ENCODE measurements at regions not wholly inside any gene's neighbourhood (a gene's known extent, or its start where the extent isn't known, plus 50 kb on each side); places are given as distances from the start of the nearest gene placed in this dataset.

- Histone ChIP-seq H2AFZ (no peak overlapping the region), H3K9me2 (replicated peaks; ENCODE audit: insufficient read depth) (no peaks in the 10 kb centered on the region), H3K36me3 (replicated peaks; ENCODE audit: insufficient read depth, low read depth) (no peaks in the 10 kb centered on the region), H4K20me1 (ENCODE audit: insufficient read depth, poor library complexity, severe bottlenecking) (no peaks in the 10 kb centered on the region), H3K9me3 (ENCODE audit: low read depth) (no peaks in the 10 kb centered on the region), H3K79me2 (no peaks in the 10 kb centered on the region), H3K4me1 (ENCODE audit: insufficient read depth) (no peaks in the 10 kb centered on the region), H3K27me3 (no peaks in the 10 kb centered on the region), H3K27ac (no peak overlapping the region), H3K4me3 (no peak overlapping the region), H3K4me2 (no peak overlapping the region)
- DNase-seq (ENCODE audit: low spot score), result no peak
- TF ChIP-seq EZH2 (IDR thresholded peaks at IDR 0.05; ENCODE audit: borderline replicate concordance) (no peak), EZH2phosphoT487 (IDR thresholded peaks at IDR 0.05; ENCODE audit: low read depth, severe bottlenecking, unreplicated experiment) (no peak), CTCF (IDR thresholded peaks at IDR 0.05; ENCODE audit: poor library complexity) (no peak)
- 81% methylated on average over 4 of the region's 4 CpGs for WGBS (ENCODE audit: low lambda C conversion rate, missing lambda C conversion rate)
Observed at GRCh38 chr17:71316176-71316897, 804.5 kb upstream of the SOX9 start.

GRCh38 chr17:71320009-71320796 lies 800.6 kb upstream of the SOX9 start:
- WGBS (ENCODE audit: low lambda C conversion rate, missing lambda C conversion rate), result 79% methylated on average over 6 of the region's 6 CpGs
- TF ChIP-seq CTCF (IDR thresholded peaks at IDR 0.05; ENCODE audit: poor library complexity) (no peak), EZH2 (IDR thresholded peaks at IDR 0.05; ENCODE audit: borderline replicate concordance) (no peak), EZH2phosphoT487 (IDR thresholded peaks at IDR 0.05; ENCODE audit: low read depth, severe bottlenecking, unreplicated experiment) (no peak)
- no peaks in the 10 kb centered on the region for H3K4me1 ChIP-seq (ENCODE audit: insufficient read depth)

GRCh38 chr17:71325117-71325516 lies 795.7 kb upstream of the SOX9 start:
- Histone ChIP-seq H2AFZ (no peak overlapping the region), H3K36me3 (replicated peaks; ENCODE audit: insufficient read depth, low read depth) (no peaks in the 10 kb centered on the region), H4K20me1 (ENCODE audit: insufficient read depth, poor library complexity, severe bottlenecking) (no peaks in the 10 kb centered on the region), H3K27ac (no peak overlapping the region), H3K4me2 (no peak overlapping the region), H3K9me2 (replicated peaks; ENCODE audit: insufficient read depth) (no peaks in the 10 kb centered on the region), H3K79me2 (no peaks in the 10 kb centered on the region), H3K4me1 (ENCODE audit: insufficient read depth) (no peaks in the 10 kb centered on the region), H3K4me3 (no peak overlapping the region), H3K9me3 (ENCODE audit: low read depth) (no peaks in the 10 kb centered on the region), H3K27me3 (no peaks in the 10 kb centered on the region)
- WGBS (ENCODE audit: low lambda C conversion rate, missing lambda C conversion rate), result 77% methylated on average over 1 of the region's 1 CpG
- peak; percentile 9 for DNase-seq (ENCODE audit: low spot score)
- TF ChIP-seq EZH2phosphoT487 (IDR thresholded peaks at IDR 0.05; ENCODE audit: low read depth, severe bottlenecking, unreplicated experiment), result no peak

More at GRCh38 chr17:71320009-71320796, 800.6 kb upstream of the SOX9 start:
- DNase-seq (ENCODE audit: low spot score), result no peak
- Histone ChIP-seq H4K20me1 (ENCODE audit: insufficient read depth, poor library complexity, severe bottlenecking) (no peaks in the 10 kb centered on the region), H3K27me3 (no peaks in the 10 kb centered on the region), H2AFZ (no peak overlapping the region), H3K4me3 (no peak overlapping the region), H3K36me3 (replicated peaks; ENCODE audit: insufficient read depth, low read depth) (no peaks in the 10 kb centered on the region), H3K27ac (no peak overlapping the region), H3K4me2 (no peak overlapping the region), H3K79me2 (no peaks in the 10 kb centered on the region), H3K9me3 (ENCODE audit: low read depth) (no peaks in the 10 kb centered on the region), H3K9me2 (replicated peaks; ENCODE audit: insufficient read depth) (no peaks in the 10 kb centered on the region)

GRCh38 chr17:71325886-71326285 lies 794.9 kb upstream of the SOX9 start:
- Histone ChIP-seq H2AFZ (no peak overlapping the region), H3K27me3 (no peaks in the 10 kb centered on the region), H3K4me2 (no peak overlapping the region), H3K9me3 (ENCODE audit: low read depth) (no peaks in the 10 kb centered on the region), H3K4me3 (no peak overlapping the region), H3K9me2 (replicated peaks; ENCODE audit: insufficient read depth) (no peaks in the 10 kb centered on the region), H3K4me1 (ENCODE audit: insufficient read depth) (no peaks in the 10 kb centered on the region), H4K20me1 (ENCODE audit: insufficient read depth, poor library complexity, severe bottlenecking) (no peaks in the 10 kb centered on the region), H3K36me3 (replicated peaks; ENCODE audit: insufficient read depth, low read depth) (no peaks in the 10 kb centered on the region), H3K79me2 (no peaks in the 10 kb centered on the region), H3K27ac (no peak overlapping the region)
- TF ChIP-seq EZH2phosphoT487 (IDR thresholded peaks at IDR 0.05; ENCODE audit: low read depth, severe bottlenecking, unreplicated experiment) (no peak), CTCF (IDR thresholded peaks at IDR 0.05; ENCODE audit: poor library complexity) (no peak), EZH2 (IDR thresholded peaks at IDR 0.05; ENCODE audit: borderline replicate concordance) (no peak)
- 79% methylated on average over 3 of the region's 3 CpGs for WGBS (ENCODE audit: low lambda C conversion rate, missing lambda C conversion rate)
- DNase-seq (ENCODE audit: low spot score), result no peak

All from hepatocyte (in vitro differentiated cells).